AG08395 (cell line): ENCODE measurements at regions not wholly inside any gene's neighbourhood (a gene's known extent, or its start where the extent isn't known, plus 50 kb on each side); places are given as distances from the start of the nearest gene placed in this dataset.

ENCODE experiments used
- DNase-seq: peaks from one replicate; pipeline ENCODE4 v3.0.0; 2012; ENCODE audit warnings: mixed read lengths, low spot score

- peak; percentile 52 for DNase-seq
Measured at GRCh38 chr3:147589016-147589415, 179.9 kb downstream of the ZIC1 start.

DNA sequence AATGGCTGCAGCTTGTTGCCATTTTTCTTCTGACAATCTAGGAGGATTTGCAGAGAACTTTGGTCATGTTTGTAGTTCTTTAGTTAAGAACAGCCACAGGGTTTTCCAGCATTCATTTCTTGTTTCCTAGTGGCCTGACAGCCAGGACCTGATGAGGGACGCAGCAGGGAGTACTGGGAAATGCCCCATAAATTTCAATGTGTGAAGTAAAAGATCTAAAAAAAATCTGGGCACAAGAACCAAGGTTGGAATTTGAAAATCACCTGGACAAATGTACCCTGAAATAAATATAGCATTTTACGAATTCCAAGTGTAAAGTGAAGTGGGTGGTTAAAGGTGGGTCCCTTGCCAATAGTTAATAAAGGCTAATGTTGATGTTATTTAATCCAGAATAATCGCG is 195.0 kb downstream of the ZIC1 start:
- no peak for DNase-seq

- DNase-seq: no peak
Measured at GRCh38 chr3:147613725-147614124, 204.6 kb downstream of the ZIC1 start.

DNA sequence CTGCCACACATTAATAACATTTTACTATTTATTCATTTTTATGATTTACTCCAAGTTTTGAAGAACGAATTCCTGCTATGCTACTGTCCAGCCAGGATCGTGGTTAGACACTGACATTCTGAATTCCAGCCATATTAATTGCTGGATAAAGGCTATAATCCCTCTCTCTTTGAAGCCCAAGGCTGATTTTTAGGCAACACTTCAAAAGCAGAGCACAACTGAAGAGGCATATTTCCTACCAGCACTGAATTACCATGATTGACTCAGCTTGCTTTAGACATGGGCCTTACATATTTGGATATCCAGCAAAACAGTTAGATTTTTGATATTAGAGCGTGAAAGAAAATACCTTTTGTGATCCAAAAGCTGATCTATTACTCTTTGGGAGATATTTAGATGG is 205.0 kb downstream of the ZIC1 start:
- DNase-seq: peak; percentile 5

DNA sequence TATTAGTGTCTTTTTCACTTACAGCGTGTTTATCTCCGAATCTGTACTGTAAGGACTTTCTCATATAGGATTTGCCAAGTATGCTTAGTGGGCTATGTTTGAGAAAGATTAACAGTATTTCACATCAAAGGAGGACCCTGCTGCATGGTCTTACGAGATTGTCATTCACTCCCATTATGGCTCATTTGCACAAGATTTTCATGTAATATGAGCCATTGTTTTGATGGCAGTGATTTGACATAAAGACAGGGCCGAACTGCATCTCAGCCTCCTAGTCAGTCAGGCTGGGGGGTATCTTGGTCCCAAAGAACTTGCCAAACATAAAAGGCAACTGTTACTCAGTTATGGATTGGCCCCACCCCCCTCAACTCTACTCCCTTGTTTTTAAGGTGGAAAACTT is 205.9 kb downstream of the ZIC1 start:
- no peak for DNase-seq

DNA sequence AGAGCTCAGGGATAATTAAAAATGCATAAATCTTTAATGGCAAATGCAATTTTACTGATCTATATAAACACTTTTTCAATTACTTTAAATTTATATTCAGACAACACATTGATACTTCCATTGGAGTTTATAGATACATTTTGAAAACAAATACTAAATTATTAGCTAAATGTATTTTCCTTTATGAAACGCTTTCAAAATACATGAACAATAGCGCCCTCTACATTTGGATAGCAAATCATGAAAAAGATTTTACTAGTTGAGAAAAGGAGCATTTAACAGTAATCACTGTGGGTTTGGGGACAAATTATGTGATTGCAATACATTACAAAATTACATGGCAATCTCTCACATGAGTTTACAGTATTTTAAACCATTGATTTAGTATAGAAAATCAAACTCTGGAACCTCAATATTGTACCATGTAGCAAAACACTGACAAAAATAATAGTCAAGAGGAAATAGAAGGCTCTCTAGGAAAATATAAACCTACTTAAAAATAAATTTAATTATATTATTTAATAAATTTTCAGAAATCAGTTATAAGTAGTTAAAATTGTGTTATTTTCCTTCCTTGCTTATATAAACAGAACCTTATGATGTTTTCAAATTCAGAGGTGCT is 207.9 kb downstream of the ZIC1 start:
- peak; percentile 4 for DNase-seq

GRCh38 chr3:147618691-147619090 is 209.5 kb downstream of the ZIC1 start:
- no peak for DNase-seq

GRCh38 chr3:147619921-147620560 is 210.9 kb downstream of the ZIC1 start:
- no peak for DNase-seq

DNA sequence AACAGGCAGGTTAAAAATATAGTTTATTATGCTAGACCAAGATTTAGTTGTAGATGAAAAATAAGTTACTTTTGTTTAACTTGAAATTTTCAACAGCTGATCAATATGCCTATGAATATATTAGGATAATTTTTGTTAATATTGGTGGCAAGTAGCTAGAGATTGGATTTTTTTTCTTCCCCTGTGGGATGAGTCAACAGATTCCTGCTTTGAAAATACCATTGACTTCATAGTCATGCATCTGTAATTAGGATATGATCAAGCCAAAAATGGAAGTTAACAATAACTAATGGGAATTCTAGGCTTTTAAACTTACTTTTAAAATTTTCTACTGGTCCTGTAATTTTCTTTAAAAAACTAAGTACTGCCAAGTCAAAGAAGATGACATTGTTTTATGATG is 211.7 kb downstream of the ZIC1 start:
- DNase-seq: peak; percentile 33

GRCh38 chr3:147630921-147631415 is 221.8 kb downstream of the ZIC1 start:
- no peak for DNase-seq

DNA sequence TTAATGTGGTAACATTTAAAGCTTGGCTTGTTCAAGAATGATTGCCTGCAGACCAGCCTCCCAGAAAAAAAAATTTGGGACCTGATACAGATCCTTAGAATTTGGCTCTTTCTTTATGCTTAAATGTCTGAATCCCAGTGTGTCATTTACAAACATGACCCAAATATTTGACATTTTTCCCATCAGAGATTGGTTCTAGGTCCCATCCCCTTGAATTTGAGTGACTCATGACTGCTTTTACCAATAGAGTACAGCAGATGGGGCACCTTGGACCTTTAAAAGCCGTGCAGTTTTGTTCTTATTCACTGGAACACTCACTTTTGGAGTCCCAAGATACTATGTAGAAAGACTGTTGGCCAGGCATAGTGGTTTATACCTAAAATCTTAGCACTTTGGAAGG is 231.6 kb downstream of the ZIC1 start:
- no peak for DNase-seq

DNA sequence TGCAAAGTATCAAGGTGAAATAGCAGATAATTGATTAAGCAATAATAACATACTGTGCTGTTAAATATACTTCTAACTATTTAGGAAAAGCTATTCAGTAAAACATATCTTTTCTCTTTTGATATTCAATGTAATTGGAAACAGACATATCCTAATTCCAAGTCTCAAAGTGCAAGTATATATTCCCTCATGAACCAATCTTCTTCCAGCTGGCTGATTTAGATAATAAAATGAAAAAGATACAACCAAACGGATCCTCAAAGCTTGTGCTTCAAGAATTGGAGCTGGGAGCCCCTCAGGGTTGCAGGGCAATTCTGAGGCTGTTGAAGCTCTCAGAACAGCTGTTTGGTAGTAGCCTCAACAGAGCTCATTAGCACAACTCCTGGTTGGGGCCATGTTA is 236.6 kb downstream of the ZIC1 start:
- DNase-seq: no peak

DNA sequence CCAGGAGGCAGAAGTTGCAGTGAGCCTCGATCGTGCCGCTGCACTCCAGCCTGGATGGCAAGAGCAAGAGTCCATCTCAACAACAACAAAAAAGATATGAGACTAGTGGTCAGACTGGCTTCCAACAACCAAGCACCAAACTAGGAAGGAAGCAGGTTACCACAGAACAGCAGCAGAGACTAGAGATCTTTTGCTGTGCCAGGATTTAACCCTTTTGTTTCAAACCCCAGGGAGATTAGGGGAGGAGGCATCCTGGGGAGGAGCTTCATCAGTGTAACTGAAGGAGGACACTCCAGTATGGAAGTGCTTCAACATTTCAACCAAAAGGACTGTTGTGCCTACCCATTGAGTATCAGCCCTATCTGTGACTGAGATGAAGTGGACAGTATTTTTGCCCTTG is 240.3 kb downstream of the ZIC1 start:
- no peak for DNase-seq

DNA sequence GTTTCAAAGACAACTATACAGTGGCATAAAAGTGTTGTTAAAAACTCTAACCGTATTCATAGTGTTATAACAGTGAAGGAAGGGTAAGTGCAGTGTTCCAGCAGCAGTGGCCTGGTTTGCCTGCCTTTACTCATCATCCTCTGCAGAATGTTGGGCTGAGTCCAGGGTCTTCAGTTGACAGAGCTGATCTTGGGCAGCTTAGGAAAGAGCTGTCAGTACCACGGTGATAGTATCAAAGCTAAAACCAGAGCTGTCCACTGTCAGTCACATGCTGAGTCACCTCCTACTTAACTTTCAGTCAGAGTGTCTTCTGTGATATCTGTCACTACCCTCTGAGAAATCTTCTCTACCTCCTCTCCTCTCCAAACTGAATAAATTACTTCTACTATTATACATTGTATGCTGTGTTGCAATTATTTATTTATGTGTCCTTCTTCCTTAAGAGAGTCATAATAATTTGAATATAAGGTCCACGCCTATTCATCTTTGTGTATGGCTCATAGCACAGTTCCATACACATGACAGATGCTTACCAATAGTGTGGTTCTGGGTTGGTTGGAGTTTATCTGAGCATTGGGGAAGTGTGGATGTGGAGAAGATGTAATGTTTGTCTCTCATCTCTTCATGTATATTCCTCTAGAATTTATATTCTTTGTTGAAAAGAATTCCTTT is 242.1 kb downstream of the ZIC1 start:
- no peak for DNase-seq

GRCh38 chr3:147652651-147653366 is 243.6 kb downstream of the ZIC1 start:
- DNase-seq: no peak

DNA sequence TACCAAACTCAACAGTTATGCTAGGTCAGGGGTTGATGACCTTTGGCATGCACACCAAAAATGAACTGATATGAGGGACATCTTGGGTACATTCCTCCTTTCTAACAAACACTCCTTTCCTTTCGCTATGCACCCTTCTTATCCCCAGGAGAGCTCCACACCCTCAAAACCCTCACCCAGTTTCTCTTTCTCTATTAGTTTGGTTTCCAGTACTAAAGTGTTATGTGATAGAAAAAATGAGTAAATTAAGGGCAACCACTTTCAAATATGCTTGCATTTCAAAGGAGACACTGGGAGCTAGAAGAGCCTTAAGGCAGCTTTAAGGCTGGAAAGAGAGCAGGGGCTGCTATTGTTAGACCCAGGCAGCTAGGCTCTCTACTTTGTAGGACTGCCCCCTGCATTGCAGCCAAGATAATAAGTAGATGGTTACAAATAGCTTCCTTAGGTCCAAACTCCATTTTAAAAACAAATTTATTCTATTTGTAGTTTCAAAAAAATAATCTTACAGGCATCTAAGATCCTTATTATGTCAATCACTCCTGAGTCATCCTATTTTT is 244.3 kb downstream of the ZIC1 start:
- DNase-seq: no peak

GRCh38 chr3:147654827-147655226 is 245.7 kb downstream of the ZIC1 start:
- DNase-seq: no peak

- DNase-seq: peak; percentile 57
Measured at GRCh38 chr3:147655236-147655635, 246.1 kb downstream of the ZIC1 start.

- no peak for DNase-seq
Measured at GRCh38 chr3:147656023-147656422, 246.9 kb downstream of the ZIC1 start.

DNA sequence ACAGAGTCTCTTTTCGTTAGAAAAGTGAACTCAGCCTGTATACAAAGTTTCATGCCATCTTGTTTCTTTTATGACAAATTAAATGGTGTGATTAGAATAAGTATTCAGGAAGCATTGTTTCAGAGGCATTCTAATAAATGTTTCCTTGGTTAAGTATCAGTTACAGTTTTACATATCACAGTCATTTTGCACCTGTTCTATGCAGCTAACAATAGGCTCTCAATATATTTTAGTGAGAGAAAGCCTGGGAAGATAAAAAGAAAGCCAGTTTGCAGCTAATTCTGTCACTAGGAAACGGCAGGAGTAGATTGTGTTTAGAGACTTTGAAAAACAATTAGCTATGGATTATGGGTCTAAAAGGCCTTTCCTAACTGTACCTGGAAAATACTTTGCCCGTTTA is 252.8 kb downstream of the ZIC1 start:
- no peak for DNase-seq

- DNase-seq: no peak
Measured at GRCh38 chr3:147662705-147663104, 253.5 kb downstream of the ZIC1 start.

DNA sequence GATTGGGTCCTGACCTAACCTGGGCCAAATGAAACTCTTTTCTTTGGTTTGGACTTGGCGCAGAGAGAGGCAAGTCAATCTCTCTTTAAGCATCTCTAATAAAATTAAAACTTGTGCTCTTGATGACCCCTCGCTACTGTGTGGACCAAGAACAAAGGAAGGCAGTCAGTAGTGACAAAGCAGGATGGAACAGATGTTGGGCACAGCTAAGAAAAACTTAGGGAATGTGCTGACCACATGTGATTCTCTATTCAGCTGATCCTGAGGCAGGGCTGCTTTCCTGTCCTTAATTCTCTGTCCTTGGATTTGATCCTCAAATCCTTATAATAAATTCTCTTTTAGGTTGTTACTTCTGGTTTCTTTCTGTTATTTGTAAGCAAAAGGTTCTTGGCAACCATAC is 259.9 kb downstream of the ZIC1 start:
- DNase-seq: no peak
